Right renal cortex interstitium (tissue), 3 donors: ENCODE measurements at regions not wholly inside any gene's neighbourhood (a gene's known extent, or its start where the extent isn't known, plus 50 kb on each side); places are given as distances from the start of the nearest gene placed in this dataset.

ENCODE experiments used
- DNase-seq, 3 donors: peaks; one replicate each; pipeline ENCODE4 v3.0.0-alpha.2; 2013; ENCODE audit warnings: low read depth in 3 of 3, low spot score in 2 of 3

GRCh38 chr21:27293239-27293638 is 326.4 kb upstream of the ADAMTS5 start:
- no peak for DNase-seq

DNA sequence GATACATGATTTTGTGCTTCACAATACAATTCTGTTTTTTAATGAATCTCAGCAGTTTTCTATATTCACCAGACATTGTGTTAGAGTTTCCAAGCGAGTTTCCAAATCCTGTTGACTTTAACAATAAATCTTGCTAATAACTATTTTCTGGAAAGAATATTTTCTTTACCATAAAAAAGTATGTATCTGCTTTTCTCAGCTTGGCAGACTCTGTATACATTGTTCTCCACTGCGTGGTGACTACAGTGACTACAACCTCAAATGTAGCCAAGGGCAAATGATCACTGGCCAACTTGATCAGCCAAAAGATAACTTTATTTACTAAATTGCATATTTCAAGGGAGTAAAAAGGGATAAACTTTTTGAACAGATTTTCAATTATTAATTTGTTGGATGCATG is 325.9 kb upstream of the ADAMTS5 start:
- no peak for DNase-seq

- no peak for DNase-seq
Measured at GRCh38 chr21:27292229-27292628, 325.3 kb upstream of the ADAMTS5 start.

DNA sequence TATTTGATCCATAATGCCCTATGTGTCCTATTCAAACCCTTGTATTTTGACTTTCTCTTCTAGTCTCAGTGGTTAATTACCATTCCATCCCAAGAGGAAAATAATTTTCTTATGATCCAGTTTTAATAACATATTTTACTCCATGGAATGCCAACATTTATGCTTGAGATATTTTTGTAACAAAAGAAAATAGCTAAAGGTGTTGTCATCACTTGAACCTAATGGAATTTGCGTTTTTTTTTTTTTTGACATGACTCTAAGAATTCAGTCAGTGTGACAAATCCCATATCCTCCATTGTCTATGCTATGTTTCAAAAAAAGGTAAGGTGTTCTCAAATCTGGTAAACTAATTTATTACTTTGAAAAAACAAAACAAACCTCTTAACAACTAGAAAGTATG is 324.1 kb upstream of the ADAMTS5 start:
- DNase-seq, result no peak

DNA sequence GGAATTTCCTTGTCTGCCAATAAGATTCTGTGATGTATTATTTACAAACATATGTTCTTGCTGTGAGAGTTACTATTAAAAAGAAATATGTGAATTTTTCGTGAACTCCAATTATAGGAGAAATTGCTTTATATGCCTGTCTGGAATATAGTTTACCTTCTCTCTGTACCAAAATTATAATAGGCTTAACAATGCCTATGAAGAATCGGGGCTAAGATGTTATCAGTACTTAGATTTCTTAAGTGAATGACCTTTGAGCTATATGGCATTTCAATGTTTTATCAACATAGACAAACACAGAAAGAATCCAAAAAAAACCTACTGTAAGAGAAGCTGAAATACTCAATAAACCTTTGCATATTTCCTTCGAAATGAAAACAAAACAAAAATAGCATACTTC is 323.1 kb upstream of the ADAMTS5 start:
- DNase-seq, result no peak

- DNase-seq, result no peak
Measured at GRCh38 chr21:27286760-27287159, 319.9 kb upstream of the ADAMTS5 start.

GRCh38 chr21:27277110-27277509 is 310.2 kb upstream of the ADAMTS5 start:
- no peak for DNase-seq

DNA sequence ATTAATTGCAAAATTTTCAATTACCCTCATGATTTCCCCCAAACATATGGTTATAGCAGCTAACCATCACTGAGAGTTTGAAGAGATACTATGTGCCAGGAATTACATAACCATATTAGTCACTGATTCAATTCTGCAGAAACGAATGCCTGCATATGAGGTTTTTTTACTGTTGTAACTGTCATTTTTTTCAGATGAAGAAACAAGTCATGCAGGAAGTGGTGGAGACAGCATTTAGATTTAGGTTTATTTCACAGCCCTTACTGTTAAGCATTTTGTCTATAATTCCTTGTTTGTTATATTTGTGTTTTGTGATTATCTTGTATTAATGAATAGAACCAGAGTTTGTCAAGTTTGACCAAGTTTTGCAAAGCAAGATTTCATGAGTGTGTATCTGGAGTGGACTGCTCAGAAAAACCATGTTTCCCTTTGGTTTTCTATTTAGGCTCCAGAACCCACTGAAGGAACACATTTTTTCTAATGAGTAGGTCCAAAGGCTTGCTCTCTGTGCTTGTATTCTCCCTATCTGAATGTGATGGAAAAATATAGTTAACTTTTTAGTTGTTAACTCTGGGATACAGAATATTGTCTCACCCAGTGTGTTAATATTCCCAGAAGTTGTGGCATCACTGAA is 308.5 kb upstream of the ADAMTS5 start:
- DNase-seq, result no peak

DNA sequence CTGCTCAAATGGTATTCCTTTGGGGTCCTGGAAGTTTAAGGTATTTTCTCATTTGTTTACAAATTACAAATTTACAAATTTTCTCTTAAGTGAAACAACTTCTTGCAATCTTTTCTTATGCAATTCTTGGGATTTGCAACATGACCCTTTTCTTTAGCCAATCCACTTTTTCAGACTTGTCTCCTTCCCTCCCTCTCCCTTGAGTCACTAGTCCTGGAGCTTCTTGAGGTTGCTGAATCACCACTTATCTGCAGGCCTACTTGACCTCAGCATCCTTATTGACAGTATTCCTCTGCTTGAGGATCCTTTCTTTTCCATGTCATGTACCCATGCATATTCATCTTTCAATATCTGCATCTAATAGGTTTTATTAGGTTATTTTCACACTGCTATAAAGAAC is 302.8 kb upstream of the ADAMTS5 start:
- no peak for DNase-seq

- peak; percentile 31 to 38 (median 31) for DNase-seq
Measured at GRCh38 chr21:27268290-27268689, 301.4 kb upstream of the ADAMTS5 start.

GRCh38 chr21:27265949-27266348 is 299.1 kb upstream of the ADAMTS5 start:
- no peak for DNase-seq

- no peak for DNase-seq
Measured at GRCh38 chr21:27265492-27265891, 298.6 kb upstream of the ADAMTS5 start.

DNA sequence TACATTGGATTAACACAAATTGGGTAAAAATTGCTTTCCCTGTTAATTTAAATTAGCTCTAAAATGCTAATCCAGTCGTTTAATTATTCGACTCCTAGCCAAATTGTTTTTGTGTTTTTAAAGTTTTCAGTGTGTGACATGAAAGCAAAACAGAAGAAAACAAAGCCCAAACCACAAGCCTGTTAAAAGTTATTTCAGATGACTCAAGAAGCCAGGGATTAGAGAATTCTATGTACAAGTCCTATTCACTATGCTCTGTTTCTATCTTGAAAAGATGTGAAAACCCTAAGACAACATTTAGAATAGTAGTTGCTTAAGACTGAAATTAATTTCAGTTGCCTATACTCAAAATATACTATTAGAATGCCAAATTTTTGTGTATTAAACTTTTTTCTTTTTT is 294.8 kb upstream of the ADAMTS5 start:
- DNase-seq, result no peak

DNA sequence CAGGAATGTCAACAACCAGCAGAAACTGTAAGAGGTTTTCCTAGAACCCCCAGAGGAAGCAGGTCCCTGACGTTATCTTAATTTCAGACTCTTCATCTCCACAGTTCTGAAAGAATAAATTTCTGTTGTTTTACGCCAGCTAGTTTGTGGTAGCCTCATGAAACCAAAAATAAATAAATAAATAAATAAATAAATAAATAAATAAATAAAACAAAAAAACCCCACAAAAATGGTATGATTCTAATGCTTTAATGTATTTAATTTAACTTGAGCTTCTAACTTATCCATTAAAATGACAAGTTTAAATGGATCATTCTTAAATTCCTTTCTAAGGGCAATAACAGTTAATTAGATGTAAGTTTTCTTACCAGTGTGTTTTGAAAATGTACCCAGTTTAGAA is 293.8 kb upstream of the ADAMTS5 start:
- DNase-seq, result no peak

GRCh38 chr21:27258742-27259448 is 292.0 kb upstream of the ADAMTS5 start:
- DNase-seq, result no peak

GRCh38 chr21:27257908-27258556 is 291.1 kb upstream of the ADAMTS5 start:
- no peak for DNase-seq

DNA sequence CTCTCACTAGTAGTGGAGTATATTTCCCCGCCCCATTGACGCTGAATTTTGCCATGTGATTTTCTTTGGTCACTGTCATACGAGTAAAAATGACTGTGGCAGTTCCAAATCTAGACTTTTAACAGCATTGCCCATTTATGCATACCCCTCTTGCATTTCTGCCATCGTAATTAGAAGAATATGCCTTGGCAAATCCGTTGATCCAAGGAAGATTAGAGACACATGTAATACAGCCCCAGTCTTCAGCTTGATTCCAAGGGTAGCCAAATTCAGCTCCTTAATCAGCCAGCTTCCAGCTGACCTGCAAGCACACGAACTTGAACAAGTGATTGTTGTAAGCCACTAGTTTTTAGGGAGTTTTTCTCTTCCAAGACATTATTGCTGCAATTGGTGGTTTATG is 290.3 kb upstream of the ADAMTS5 start:
- DNase-seq, result no peak

DNA sequence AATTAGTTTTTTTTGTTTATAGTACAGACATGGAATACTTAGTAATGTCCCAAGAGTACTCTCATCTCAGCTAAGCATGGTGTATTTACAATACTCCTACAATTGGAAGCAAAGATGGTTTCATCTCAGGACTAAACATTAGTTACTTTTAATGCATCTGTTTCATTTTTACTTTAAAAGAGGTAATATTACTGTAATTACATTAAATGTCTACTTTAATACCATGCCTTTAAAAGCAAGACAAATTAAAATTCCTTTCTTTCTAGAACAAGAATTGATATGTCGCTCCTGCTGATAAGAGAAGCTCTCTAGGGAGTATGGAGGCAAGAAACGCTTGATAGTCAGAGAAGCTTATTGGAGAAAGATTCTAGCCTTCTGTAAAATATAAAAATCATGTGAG is 284.9 kb upstream of the ADAMTS5 start:
- DNase-seq, result no peak

- no peak for DNase-seq
Measured at GRCh38 chr21:27250366-27250765, 283.5 kb upstream of the ADAMTS5 start.

DNA sequence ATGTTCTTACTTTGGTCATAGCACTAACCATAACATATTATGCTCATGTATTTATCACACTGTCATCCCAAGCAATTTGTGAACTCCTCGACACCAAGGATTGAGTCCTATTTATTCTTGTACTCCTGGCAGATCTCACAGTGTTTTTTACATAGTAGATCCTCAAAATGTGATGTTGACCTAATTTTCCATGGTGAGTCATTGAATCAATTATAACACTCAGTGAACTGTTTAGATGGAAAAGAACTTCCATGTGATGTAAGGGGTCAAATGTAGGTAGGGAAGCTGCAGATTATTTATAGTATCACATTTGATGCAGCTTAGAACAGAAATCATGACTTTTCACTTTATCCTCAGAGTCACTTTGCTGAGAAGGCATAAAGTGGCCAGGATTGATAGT is 281.9 kb upstream of the ADAMTS5 start:
- DNase-seq, result no peak

DNA sequence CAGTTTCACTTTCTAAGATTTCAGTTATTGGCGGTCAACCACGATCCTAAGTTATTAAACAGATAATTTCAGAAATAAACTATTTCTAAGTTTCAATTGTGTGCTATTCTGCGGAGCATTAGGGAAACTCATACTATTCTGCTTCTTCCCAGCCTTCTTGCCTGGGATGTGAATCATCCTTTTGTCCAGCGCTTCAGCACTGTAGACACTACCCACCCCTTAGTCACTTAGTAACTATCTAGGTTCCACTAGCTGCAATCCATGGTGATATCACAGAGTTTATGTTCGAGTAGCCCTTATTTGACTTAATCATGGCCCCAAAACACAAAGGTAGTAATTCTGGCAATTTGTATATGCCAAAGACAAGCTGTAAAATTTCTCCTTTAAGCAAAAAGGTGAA is 279.9 kb upstream of the ADAMTS5 start:
- DNase-seq, result no peak

DNA sequence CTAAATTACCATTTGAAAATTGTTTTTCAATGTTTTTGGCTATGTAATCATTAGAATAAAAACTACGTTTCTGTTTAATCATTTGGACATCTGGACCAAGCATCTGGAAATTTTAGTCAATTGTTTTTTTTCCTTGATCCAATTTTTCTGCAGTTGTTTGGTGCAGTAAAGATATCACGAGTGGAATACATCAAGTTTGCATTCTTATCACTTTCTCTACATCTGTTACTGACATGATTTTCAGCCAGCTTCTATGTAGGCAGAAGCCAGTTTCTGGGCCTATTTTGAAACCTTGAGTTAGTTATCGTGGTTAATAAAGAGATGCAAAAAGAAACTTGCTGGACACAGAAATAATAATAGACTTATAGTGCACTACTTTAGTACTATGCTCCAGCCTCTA is 277.9 kb upstream of the ADAMTS5 start:
- no peak for DNase-seq
